Esophagus (tissue), 2 donors: ENCODE measurements at regions not wholly inside any gene's neighbourhood (a gene's known extent, or its start where the extent isn't known, plus 50 kb on each side); places are given as distances from the start of the nearest gene placed in this dataset.

Experiments
- H3K27ac ChIP-seq, 2 donors: one replicate each; pipeline ENCODE4 v1.5.1; 2013; ENCODE audit warnings: low read depth in 2 of 2, mild to moderate bottlenecking in 2 of 2, inconsistent platforms in 1 of 2, low read length in 1 of 2, moderate library complexity in 1 of 2
- H3K27me3 ChIP-seq, 2 donors: one replicate each; pipeline ENCODE4 v1.6.1; 2013; ENCODE audit warnings: low read length in 2 of 2, control low read depth in 1 of 2, mild to moderate bottlenecking in 1 of 2; ENCODE audit not compliant: insufficient read depth in 2 of 2, control insufficient read depth in 1 of 2
- H3K36me3 ChIP-seq, 2 donors: one replicate each; pipeline ENCODE4 v1.6.1; 2013; ENCODE audit warnings: low read length in 1 of 2; ENCODE audit not compliant: control insufficient read depth in 2 of 2, insufficient read depth in 2 of 2
- H3K4me1 ChIP-seq, 2 donors: one replicate each; pipeline ENCODE4 v1.6.1; 2013; ENCODE audit warnings: low read length in 1 of 2; ENCODE audit not compliant: control insufficient read depth in 2 of 2, insufficient read depth in 2 of 2
- H3K4me3 ChIP-seq, 2 donors: one replicate each; pipeline ENCODE4 v1.5.1; 2013; ENCODE audit warnings: low read length in 2 of 2, mild to moderate bottlenecking in 2 of 2, low read depth in 1 of 2, moderate library complexity in 1 of 2
- H3K9me3 ChIP-seq, 2 donors: one replicate each; pipeline ENCODE4 v1.6.1; 2013; ENCODE audit warnings: mild to moderate bottlenecking in 2 of 2, low read depth in 1 of 2, low read length in 1 of 2, moderate library complexity in 1 of 2; ENCODE audit not compliant: control insufficient read depth in 2 of 2, insufficient read depth in 1 of 2
- WGBS, 2 donors: extraction: QIAGEN DNeasy Blood & Tissue Kit; methylation state at CpG; one replicate each; pipeline ENCODE4 v1.1.7; 2013; 5-methylcytosine and 5-hydroxymethylcytosine counted together
- donor health status: healthy with polysubstance abuse.
- donor health status: Bipolar disorder and iron deficiency.

DNA sequence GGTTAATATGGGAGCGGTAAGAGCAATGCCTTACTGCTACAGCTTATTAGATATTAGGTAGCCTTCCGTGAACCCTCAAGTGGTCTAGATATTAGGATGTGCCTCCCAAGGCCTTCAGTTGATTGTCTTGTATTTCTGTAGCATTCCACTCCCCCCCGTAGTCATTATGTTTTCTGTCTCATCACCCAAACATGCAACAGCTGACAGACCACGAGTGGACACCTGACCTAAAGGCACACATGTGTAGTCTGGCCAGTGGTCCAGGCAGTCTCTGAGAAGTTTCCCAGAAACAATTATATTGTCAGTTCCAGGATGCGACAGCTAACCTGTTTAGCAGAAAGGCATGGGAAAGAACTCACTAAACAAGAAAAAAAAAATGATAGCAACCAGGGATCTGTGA is 1000.9 kb downstream of the AGBL1 start:
- H3K4me3 ChIP-seq = no peak overlapping the region
- no peaks in the 10 kb centered on the region for H3K27me3 ChIP-seq
- H3K36me3 ChIP-seq = no peaks in the 10 kb centered on the region
- no peak overlapping the region for H3K27ac ChIP-seq
- no peaks in the 10 kb centered on the region for H3K4me1 ChIP-seq
- 67 to 74% methylated on average over 5 of the region's 5 CpGs for WGBS, 2 donors
- no peaks in the 10 kb centered on the region for H3K9me3 ChIP-seq
